ENCODE measurements at regions not wholly inside any gene's neighbourhood (a gene's known extent, or its start where the extent isn't known, plus 50 kb on each side); places are given as distances from the start of the nearest gene placed in this dataset.
A peak's percentile ranks its signal among the peaks of the same experiment; 100 is the strongest.

DNA sequence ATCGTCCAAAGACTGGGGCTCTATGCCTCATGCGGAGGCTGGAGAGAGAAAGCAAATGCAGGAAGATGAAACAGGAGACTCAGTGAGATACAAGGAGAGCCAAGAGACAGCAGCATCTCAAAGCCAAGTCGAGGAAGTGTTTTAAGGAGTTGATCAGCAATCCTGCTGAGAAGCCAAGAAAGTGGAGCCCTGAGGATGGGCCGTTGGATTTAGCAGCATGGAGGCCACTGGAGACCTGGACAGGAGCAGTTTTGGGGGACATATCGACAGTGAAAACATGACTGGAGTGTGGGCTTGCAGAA is 107.4 kb upstream of the ZBTB40 start:
- H3K9me3 ChIP-seq = no peaks in the 10 kb centered on the region
- ATAC-seq (no peak), DNase-seq (no peak)
- WGBS, 2 donors = 58 to 65% methylated on average over 5 of the region's 5 CpGs
- H3K27me3 ChIP-seq = no peaks in the 10 kb centered on the region
- H3K4me3 ChIP-seq = no peak overlapping the region
- H3K27ac ChIP-seq = no peak overlapping the region
- TF ChIP-seq, protein P1, sequence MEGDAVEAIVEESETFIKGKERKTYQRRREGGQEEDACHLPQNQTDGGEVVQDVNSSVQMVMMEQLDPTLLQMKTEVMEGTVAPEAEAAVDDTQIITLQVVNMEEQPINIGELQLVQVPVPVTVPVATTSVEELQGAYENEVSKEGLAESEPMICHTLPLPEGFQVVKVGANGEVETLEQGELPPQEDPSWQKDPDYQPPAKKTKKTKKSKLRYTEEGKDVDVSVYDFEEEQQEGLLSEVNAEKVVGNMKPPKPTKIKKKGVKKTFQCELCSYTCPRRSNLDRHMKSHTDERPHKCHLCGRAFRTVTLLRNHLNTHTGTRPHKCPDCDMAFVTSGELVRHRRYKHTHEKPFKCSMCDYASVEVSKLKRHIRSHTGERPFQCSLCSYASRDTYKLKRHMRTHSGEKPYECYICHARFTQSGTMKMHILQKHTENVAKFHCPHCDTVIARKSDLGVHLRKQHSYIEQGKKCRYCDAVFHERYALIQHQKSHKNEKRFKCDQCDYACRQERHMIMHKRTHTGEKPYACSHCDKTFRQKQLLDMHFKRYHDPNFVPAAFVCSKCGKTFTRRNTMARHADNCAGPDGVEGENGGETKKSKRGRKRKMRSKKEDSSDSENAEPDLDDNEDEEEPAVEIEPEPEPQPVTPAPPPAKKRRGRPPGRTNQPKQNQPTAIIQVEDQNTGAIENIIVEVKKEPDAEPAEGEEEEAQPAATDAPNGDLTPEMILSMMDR (IDR thresholded peaks at IDR 0.05) = no peak
- no peak for TF ChIP-seq POLR2A (IDR thresholded peaks at IDR 0.05)
- intact Hi-C loops (cut with DNase I) = no loop called here
- peaks cover 27% of the 10 kb centered on the region for H3K4me1 ChIP-seq
- H3K36me3 ChIP-seq (replicated peaks in 1 of 2; ENCODE audit: insufficient read depth in 1 of 2, low read depth in 2 of 2) = no peaks in the 10 kb centered on the region

DNA sequence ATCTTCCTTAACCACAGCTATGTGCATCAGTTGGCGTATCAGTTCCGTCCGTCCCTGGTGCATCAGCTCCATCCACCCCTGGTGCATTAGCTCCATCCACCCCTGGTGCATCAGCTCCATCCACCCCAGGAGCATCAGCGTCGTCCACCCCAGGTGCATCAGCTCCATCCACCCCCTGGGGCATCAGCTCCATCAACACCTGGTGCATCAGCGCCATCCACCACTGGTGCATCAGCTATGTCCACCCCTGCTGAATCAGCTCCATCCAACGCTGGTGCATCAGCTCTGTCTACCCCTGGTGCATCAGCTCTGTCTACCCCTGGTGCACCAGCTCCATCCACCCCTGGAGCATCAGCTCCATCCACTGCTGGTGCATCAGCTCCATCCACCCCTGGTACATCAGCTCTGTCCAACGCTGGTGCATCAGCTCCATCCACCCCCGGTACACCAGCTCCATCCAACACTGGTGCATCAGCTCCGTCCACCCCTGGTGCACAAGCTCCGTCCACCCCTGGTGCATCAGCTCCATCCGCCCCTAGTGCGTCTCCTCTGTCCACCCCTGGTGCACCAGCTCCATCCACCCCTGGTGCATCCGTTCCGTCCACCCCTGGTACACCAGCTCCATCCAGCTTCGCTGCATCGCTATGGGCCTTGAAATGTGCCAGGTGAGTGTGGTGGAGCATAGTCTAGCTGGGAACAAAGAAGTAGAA is 106.6 kb upstream of the ZBTB40 start:
- no peak overlapping the region for H3K4me3 ChIP-seq
- peaks cover 29% of the 10 kb centered on the region for H3K4me1 ChIP-seq
- H3K27me3 ChIP-seq = no peaks in the 10 kb centered on the region
- 84 to 85% methylated on average over 17 of the region's 17 CpGs for WGBS, 2 donors
- H3K27ac ChIP-seq = no peak overlapping the region
- intact Hi-C loops (cut with DNase I) = no loop called here
- ATAC-seq = no peak
- no peaks in the 10 kb centered on the region for H3K9me3 ChIP-seq
- H3K36me3 ChIP-seq (replicated peaks in 1 of 2; ENCODE audit: insufficient read depth in 1 of 2, low read depth in 2 of 2) = no peaks in the 10 kb centered on the region
- TF ChIP-seq POLR2A (IDR thresholded peaks at IDR 0.05) = no peak
- TF ChIP-seq, protein P1 (IDR thresholded peaks at IDR 0.05) = no peak
- no peak for DNase-seq

DNA sequence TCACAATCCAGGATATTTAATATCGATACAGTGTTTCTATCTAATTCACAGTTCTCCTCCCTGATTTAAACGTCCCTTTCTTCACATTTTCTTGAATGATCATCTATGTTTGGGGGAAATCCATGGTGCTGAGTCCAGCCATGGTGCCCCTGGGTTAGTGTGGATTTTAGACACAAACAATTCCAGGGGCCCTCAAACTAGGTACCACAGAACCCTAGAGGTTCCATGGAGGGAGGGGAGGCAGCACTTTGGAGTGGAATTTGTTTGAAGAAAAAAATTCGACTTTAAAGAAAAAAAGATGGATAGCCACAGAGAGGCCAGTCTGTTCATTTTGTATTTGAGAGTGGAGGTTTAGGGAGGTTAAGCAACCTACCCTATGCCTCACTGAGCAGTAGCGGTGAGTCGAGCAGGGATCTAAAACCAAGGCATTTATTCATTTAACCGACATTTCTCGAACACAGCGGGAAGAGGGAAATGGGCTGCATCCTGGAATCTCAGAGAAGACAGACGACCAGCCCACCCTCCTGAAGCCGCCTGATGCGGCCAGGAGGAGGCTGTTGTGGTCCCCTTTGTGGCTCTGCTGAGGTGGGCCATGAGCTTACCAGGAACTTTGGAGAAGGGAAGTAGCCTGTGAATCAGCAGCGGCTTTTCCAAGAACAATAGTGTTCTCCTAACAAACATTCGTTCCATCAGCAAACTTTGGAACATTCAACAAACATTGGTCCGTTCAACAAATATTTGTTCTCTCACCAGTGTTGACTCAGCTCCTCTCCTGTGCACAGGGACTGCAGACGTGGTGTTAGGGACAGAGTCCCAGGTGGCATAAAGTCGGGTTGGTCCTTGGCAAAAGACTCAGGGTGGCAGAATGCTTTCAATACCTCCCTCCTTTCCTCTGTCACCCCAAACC is 103.5 kb upstream of the ZBTB40 start:
- WGBS, 2 donors = 20 to 32% methylated on average over 16 of the region's 16 CpGs
- peak in 3 of 4 donors; percentile 37 to 58 (median 38) for DNase-seq
- TF ChIP-seq POLR2A (IDR thresholded peaks at IDR 0.05) = no peak
- TF ChIP-seq, protein P1 (IDR thresholded peaks at IDR 0.05) = no peak

DNA sequence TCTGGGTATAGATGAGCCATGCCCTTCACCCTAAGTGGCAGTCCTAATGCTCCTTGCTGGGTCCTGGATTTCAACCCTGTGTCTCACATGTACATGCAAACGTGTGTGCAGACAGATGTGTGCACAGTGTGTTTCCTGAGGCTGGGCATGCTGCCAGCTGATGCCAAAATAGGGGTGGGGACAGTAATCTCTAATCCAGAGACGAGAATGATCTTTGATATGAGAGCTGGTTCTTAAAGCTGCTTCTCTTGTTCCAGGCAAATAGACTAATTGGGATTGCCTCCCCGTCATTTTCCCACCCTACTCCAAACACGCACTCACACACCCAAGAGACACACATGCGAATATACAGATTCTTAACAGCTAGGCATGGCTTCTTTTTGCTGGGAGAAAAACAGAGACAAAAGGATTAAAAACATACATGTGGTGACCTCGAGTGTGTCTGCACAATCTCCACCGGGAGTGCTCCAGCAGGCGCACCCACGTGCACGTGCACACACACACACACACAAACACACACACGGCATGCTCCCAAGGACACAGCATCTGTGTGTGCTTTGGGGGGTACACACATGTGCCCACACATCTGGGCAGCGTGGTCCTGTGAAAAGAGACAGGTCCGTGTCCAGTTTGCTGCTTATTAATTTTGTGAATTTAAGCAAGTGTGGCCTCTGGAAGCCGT is 102.1 kb upstream of the ZBTB40 start:
- Histone ChIP-seq H3K4me1 (peaks cover 18% of the 10 kb centered on the region), H3K27ac (no peak overlapping the region), H3K27me3 (no peaks in the 10 kb centered on the region), H3K9me3 (no peaks in the 10 kb centered on the region), H3K36me3 (replicated peaks in 1 of 2; ENCODE audit: insufficient read depth in 1 of 2, low read depth in 2 of 2) (no peaks in the 10 kb centered on the region), H3K4me3 (no peak overlapping the region)
- 13 to 30% methylated on average over 10 to 14 of the region's 14 CpGs for WGBS, 2 donors
- DNase-seq (no peak), ATAC-seq (no peak)
- intact Hi-C loops (cut with DNase I) = no loop called here
- no peak for TF ChIP-seq POLR2A (IDR thresholded peaks at IDR 0.05)

More for the DNA sequence above, 103.5 kb upstream of the ZBTB40 start:
- intact Hi-C loops (cut with DNase I) = no loop called here
- H3K9me3 ChIP-seq = no peaks in the 10 kb centered on the region
- no peak overlapping the region for H3K4me3 ChIP-seq
- H3K27me3 ChIP-seq = no peaks in the 10 kb centered on the region
- H3K4me1 ChIP-seq = peaks cover 18% of the 10 kb centered on the region
- H3K36me3 ChIP-seq (replicated peaks in 1 of 2; ENCODE audit: insufficient read depth in 1 of 2, low read depth in 2 of 2) = no peaks in the 10 kb centered on the region
- ATAC-seq = peak; percentile 77
- no peak overlapping the region for H3K27ac ChIP-seq
